HG02763 (cell line): ENCODE measurements at regions not wholly inside any gene's neighbourhood (a gene's known extent, or its start where the extent isn't known, plus 50 kb on each side); places are given as distances from the start of the nearest gene placed in this dataset.

Experiments used
- ATAC-seq: cut with Tn5 transposase; IDR thresholded peaks from one replicate; pipeline ENCODE4 v1.9.1; 2021; ENCODE audit warnings: mild to moderate bottlenecking, moderate library complexity; ENCODE audit not compliant: unreplicated experiment

- ATAC-seq, result no peak
Measured at GRCh38 chr6:146865756-146866379, 267.1 kb downstream of the ADGB start.

- no peak for ATAC-seq
Measured at GRCh38 chr6:146866731-146867414, 268.1 kb downstream of the ADGB start.

GRCh38 chr6:146868671-146869209 is 270.0 kb downstream of the ADGB start:
- ATAC-seq, result no peak

GRCh38 chr6:146870760-146871159 is 272.0 kb downstream of the ADGB start:
- ATAC-seq, result peak; percentile 71

- ATAC-seq, result no peak
Measured at GRCh38 chr6:146871611-146872425, 273.0 kb downstream of the ADGB start.

- no peak for ATAC-seq
Measured at GRCh38 chr6:146872426-146872785, 273.6 kb downstream of the ADGB start.

- no peak for ATAC-seq
Measured at GRCh38 chr6:146874278-146875018, 275.7 kb downstream of the ADGB start.

GRCh38 chr6:146875927-146876270 is 277.1 kb downstream of the ADGB start:
- no peak for ATAC-seq

- ATAC-seq, result no peak
Measured at GRCh38 chr6:146876271-146877151, 277.7 kb downstream of the ADGB start.

- ATAC-seq, result no peak
Measured at GRCh38 chr6:146878168-146878951, 279.6 kb downstream of the ADGB start.

GRCh38 chr6:146878952-146879340 is 280.2 kb downstream of the ADGB start:
- ATAC-seq, result no peak

GRCh38 chr6:146879406-146880117 is 280.8 kb downstream of the ADGB start:
- no peak for ATAC-seq

GRCh38 chr6:146881228-146882181 is 282.7 kb downstream of the ADGB start:
- no peak for ATAC-seq

- ATAC-seq, result no peak
Measured at GRCh38 chr6:146883640-146884531, 285.1 kb downstream of the ADGB start.

GRCh38 chr6:146884728-146885127 is 286.0 kb downstream of the ADGB start:
- peak; percentile 82 for ATAC-seq

- ATAC-seq, result no peak
Measured at GRCh38 chr6:146885708-146886457, 287.1 kb downstream of the ADGB start.
